SU-DHL-6 (cell line): ENCODE measurements at regions not wholly inside any gene's neighbourhood (a gene's known extent, or its start where the extent isn't known, plus 50 kb on each side); places are given as distances from the start of the nearest gene placed in this dataset.

Experiments
- CTCF ChIP-seq: fragments of 200-600 bp; sonication (generic); IDR thresholded peaks from one replicate; pipeline ENCODE4 v1.5.1; 2017; ENCODE audit warnings: antibody characterized with exemption, mild to moderate bottlenecking, low read length, moderate library complexity; ENCODE audit not compliant: insufficient read depth, poor library complexity, severe bottlenecking
- EZH2phosphoT487 ChIP-seq: fragments of 200-600 bp; sonication (generic), shearing (Covaris generic); conservative IDR thresholded peaks from 2 replicates; pipeline ENCODE4 v1.6.1; 2018; ENCODE audit warnings: mild to moderate bottlenecking, antibody characterized with exemption, low read length, moderate library complexity, mixed read lengths

- TF ChIP-seq CTCF, result no peak
- no peak for TF ChIP-seq EZH2phosphoT487
These were observed 57.6 kb upstream of the FXR1 start for GRCh38 chr3:180854887-180855286.
